Mesenchymal stem cell (in vitro differentiated cells and primary cell): ENCODE measurements at regions not wholly inside any gene's neighbourhood (a gene's known extent, or its start where the extent isn't known, plus 50 kb on each side); places are given as distances from the start of the nearest gene placed in this dataset.

Experiments
- DNase-seq: peaks from one replicate; pipeline ENCODE4 v3.0.0-alpha.2; 2013
- H2AFZ ChIP-seq: one replicate; pipeline ENCODE4 v1.6.1; 2013; ENCODE audit warnings: low read depth, mild to moderate bottlenecking, control low read depth, inconsistent platforms, low read length, moderate library complexity
- H2AK5ac ChIP-seq: 2 replicates; pipeline ENCODE4 v1.6.1; 2013; ENCODE audit warnings: low read length, moderate library complexity, mild to moderate bottlenecking, inconsistent platforms; ENCODE audit not compliant: severe bottlenecking
- H2BK120ac ChIP-seq: one replicate; pipeline ENCODE4 v1.6.1; 2013; ENCODE audit warnings: low read depth, mild to moderate bottlenecking, inconsistent platforms, low read length, moderate library complexity
- H2BK12ac ChIP-seq, 2 experiments: one replicate each; pipeline ENCODE4 v1.6.1; 2013; ENCODE audit warnings: inconsistent platforms in 2 of 2, low read length in 2 of 2, mild to moderate bottlenecking in 2 of 2, moderate library complexity in 2 of 2, control low read depth in 1 of 2
- H2BK15ac ChIP-seq: one replicate; pipeline ENCODE4 v1.6.1; 2013; ENCODE audit warnings: mild to moderate bottlenecking, low read depth, inconsistent platforms; ENCODE audit not compliant: poor library complexity, severe bottlenecking
- H2BK5ac ChIP-seq: 2 replicates; pipeline ENCODE4 v1.6.1; 2013; ENCODE audit warnings: low read depth, mild to moderate bottlenecking, low read length, control low read depth, inconsistent platforms; ENCODE audit not compliant: poor library complexity, severe bottlenecking
- H3K14ac ChIP-seq, 2 experiments: one replicate each; pipeline ENCODE4 v1.6.1; 2013; ENCODE audit warnings: inconsistent platforms in 2 of 2, low read length in 2 of 2, control low read depth in 1 of 2, mild to moderate bottlenecking in 1 of 2, moderate library complexity in 1 of 2
- H3K18ac ChIP-seq, 2 experiments: one replicate each; pipeline ENCODE4 v1.6.1; 2013; ENCODE audit warnings: inconsistent platforms in 2 of 2, low read length in 2 of 2, control low read depth in 1 of 2, low read depth in 1 of 2, mild to moderate bottlenecking in 1 of 2
- H3K23ac ChIP-seq, 2 experiments: one replicate each; pipeline ENCODE4 v1.6.1; 2013; ENCODE audit warnings: inconsistent platforms in 2 of 2, low read length in 2 of 2, mild to moderate bottlenecking in 2 of 2, moderate library complexity in 2 of 2, control low read depth in 1 of 2
- H3K27ac ChIP-seq: 2 replicates; pipeline ENCODE4 v1.5.1; 2013; ENCODE audit warnings: mild to moderate bottlenecking, moderate library complexity, low read length, control low read depth, inconsistent platforms; ENCODE audit not compliant: poor library complexity, severe bottlenecking
- H3K27me3 ChIP-seq, 2 experiments: 2 replicates each; pipeline versions ENCODE4 v1.6.1 to v1.7.0; 2013; ENCODE audit warnings: low read length in 2 of 2, mild to moderate bottlenecking in 2 of 2, moderate library complexity in 2 of 2, control low read depth in 1 of 2, inconsistent platforms in 1 of 2; ENCODE audit not compliant: control insufficient read depth in 1 of 2, insufficient read depth in 1 of 2
- H3K36me3 ChIP-seq, 2 experiments: 2 replicates each; pipeline versions ENCODE4 v1.6.1 to v1.7.0; 2013; ENCODE audit warnings: low read length in 2 of 2, control low read depth in 1 of 2, inconsistent platforms in 1 of 2, low read depth in 1 of 2, mild to moderate bottlenecking in 1 of 2; ENCODE audit not compliant: insufficient read depth in 2 of 2, control insufficient read depth in 1 of 2
- H3K4ac ChIP-seq, 2 experiments: one replicate each; pipeline ENCODE4 v1.6.1; 2013; ENCODE audit warnings: inconsistent platforms in 2 of 2, low read length in 2 of 2, mild to moderate bottlenecking in 2 of 2, moderate library complexity in 2 of 2, control low read depth in 1 of 2, low read depth in 1 of 2
- H3K4me1 ChIP-seq: 2 replicates; pipeline ENCODE4 v1.6.1; 2013; ENCODE audit warnings: low read depth, low read length, control low read depth; ENCODE audit not compliant: control insufficient read depth, insufficient read depth
- H3K4me2 ChIP-seq: 2 replicates; pipeline ENCODE4 v1.6.1; 2013; ENCODE audit warnings: low read length, mild to moderate bottlenecking, inconsistent platforms; ENCODE audit not compliant: poor library complexity, severe bottlenecking
- H3K4me3 ChIP-seq, 2 experiments: 2 replicates each; pipeline versions ENCODE4 v1.5.1 to v1.7.0; 2013; ENCODE audit warnings: low read length in 2 of 2, mild to moderate bottlenecking in 2 of 2, control low read depth in 1 of 2, low read depth in 1 of 2; ENCODE audit not compliant: insufficient read depth in 1 of 2
- H3K79me1 ChIP-seq: replicated peaks from 2 replicates; pipeline ENCODE4 v1.6.1; 2013; ENCODE audit warnings: mild to moderate bottlenecking, control low read depth, low read length, inconsistent platforms; ENCODE audit not compliant: poor library complexity, severe bottlenecking
- H3K9ac ChIP-seq: 2 replicates; pipeline ENCODE4 v1.7.0; 2013; ENCODE audit warnings: mild to moderate bottlenecking, low read length, moderate library complexity
- H3K9me3 ChIP-seq: 2 replicates; pipeline ENCODE4 v1.7.0; 2013; ENCODE audit warnings: mild to moderate bottlenecking, low read length; ENCODE audit not compliant: control insufficient read depth
- H4K8ac ChIP-seq: one replicate; pipeline ENCODE4 v1.6.1; 2013; ENCODE audit warnings: inconsistent platforms, mild to moderate bottlenecking, low read length, moderate library complexity
- H4K91ac ChIP-seq: one replicate; pipeline ENCODE4 v1.6.1; 2013; ENCODE audit warnings: mild to moderate bottlenecking, low read length, inconsistent platforms
- WGBS: methylation state at CpG from one replicate; pipeline ENCODE4 v1.1.7; 2013; ENCODE audit warnings: mixed read lengths; 5-methylcytosine and 5-hydroxymethylcytosine counted together

DNA sequence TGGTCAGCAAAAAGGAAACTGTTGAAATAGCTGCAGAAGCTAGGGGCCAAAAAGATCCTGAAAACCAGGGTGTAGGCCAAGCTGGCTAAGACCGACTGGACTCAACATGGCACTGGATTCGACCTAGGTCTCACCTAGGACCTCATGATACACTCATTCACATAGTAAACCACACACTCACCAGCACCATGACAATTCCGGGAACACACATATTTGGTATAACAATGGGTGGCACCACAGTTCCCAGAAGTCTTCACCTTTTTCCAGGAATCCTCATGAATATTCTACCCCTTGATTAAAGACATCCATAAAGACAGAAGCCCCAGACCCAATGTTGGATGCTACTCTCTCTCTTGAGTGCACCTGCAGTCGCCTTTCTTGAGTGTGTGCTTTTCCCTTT is 460.1 kb downstream of the TMEM114 start:
- Histone ChIP-seq H3K14ac (no peak overlapping the region), H2BK5ac (no peak overlapping the region), H3K23ac (no peak overlapping the region), H3K27ac (no peak overlapping the region), H3K79me1 (no peaks in the 10 kb centered on the region), H4K8ac (no peak overlapping the region), H3K27me3 (no peaks in the 10 kb centered on the region), H2BK15ac (no peak overlapping the region), H2AK5ac (no peak overlapping the region), H4K91ac (no peak overlapping the region), H3K9ac (no peak overlapping the region), H3K4me3 (no peak overlapping the region), H2AFZ (no peak overlapping the region), H3K36me3 (no peaks in the 10 kb centered on the region), H3K4me2 (no peak overlapping the region), H3K18ac (no peak overlapping the region), H3K9me3 (peaks cover 4% of the 10 kb centered on the region), H2BK120ac (no peak overlapping the region), H3K4me1 (no peaks in the 10 kb centered on the region), H2BK12ac (no peak overlapping the region), H3K4ac (no peak overlapping the region)
- WGBS: 55% methylated on average over 4 of the region's 4 CpGs
- DNase-seq: no peak

DNA sequence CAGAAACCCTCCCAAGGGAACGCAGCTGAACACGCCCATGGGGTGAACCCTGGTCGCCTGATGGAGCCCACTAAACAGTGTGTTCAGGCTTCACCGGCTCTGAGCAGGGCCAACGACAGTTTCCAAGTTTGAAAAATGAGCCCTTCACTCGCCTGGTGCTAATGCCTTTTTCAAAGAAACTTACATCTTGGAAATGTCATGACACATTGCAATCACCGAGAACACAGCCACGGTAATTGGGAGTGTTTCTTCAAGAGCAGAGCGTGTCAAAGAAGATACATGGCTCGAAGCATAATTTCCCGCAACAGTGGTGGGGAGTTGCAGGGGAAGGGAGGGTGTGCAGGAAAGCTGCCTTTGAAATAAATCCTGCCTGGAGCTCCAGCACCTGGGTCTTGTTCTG is 463.2 kb downstream of the TMEM114 start:
- WGBS: 82% methylated on average over 11 of the region's 11 CpGs
- Histone ChIP-seq H4K91ac (no peak overlapping the region), H3K4ac (no peak overlapping the region), H3K23ac (no peak overlapping the region), H2BK120ac (no peak overlapping the region), H3K9me3 (peaks cover 6% of the 10 kb centered on the region), H2BK5ac (no peak overlapping the region), H2BK12ac (no peak overlapping the region), H3K18ac (no peak overlapping the region), H3K79me1 (no peaks in the 10 kb centered on the region), H3K14ac (no peak overlapping the region), H3K27me3 (no peaks in the 10 kb centered on the region), H3K36me3 (no peaks in the 10 kb centered on the region), H3K9ac (no peak overlapping the region), H2AK5ac (no peak overlapping the region), H3K4me3 (no peak overlapping the region), H3K27ac (no peak overlapping the region), H2AFZ (no peak overlapping the region), H3K4me1 (no peaks in the 10 kb centered on the region), H2BK15ac (no peak overlapping the region), H4K8ac (no peak overlapping the region), H3K4me2 (no peak overlapping the region)
- no peak for DNase-seq

DNA sequence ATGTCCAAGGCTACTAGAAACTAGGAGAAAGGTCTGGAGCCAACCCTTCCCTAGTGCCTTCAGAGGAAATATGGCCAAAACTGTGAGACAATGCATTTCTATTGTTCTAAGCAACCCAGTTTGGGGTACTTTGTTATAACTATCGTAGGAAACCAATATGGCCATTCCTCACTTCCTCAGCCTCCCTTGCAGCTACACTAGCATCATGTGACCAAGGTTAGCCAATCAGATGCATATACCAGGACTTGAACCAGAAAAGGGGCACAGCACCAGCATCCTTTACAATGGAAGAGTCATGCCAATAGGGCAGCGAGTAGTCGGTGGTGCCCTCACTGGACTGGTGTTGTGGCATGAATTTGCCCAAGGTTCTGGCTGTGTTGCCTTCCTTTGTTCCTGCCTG is 464.0 kb downstream of the TMEM114 start:
- no peak overlapping the region for H2BK12ac ChIP-seq
- H3K23ac ChIP-seq: no peak overlapping the region
- no peak overlapping the region for H3K4ac ChIP-seq
- no peak overlapping the region for H3K4me3 ChIP-seq
- no peak for DNase-seq
- H3K27ac ChIP-seq: no peak overlapping the region
- no peak overlapping the region for H2BK120ac ChIP-seq
- H3K14ac ChIP-seq: no peak overlapping the region
- H3K79me1 ChIP-seq: no peaks in the 10 kb centered on the region
- H3K27me3 ChIP-seq: no peaks in the 10 kb centered on the region
- no peak overlapping the region for H2BK5ac ChIP-seq
- no peak overlapping the region for H2AFZ ChIP-seq
- no peak overlapping the region for H4K91ac ChIP-seq
- no peak overlapping the region for H3K18ac ChIP-seq
- H3K36me3 ChIP-seq: no peaks in the 10 kb centered on the region
- H2BK15ac ChIP-seq: no peak overlapping the region
- H3K9ac ChIP-seq: no peak overlapping the region
- no peak overlapping the region for H4K8ac ChIP-seq
- H2AK5ac ChIP-seq: no peak overlapping the region
- no peaks in the 10 kb centered on the region for H3K4me1 ChIP-seq
- H3K4me2 ChIP-seq: no peak overlapping the region
- peaks cover 6% of the 10 kb centered on the region for H3K9me3 ChIP-seq
- 74% methylated on average over 3 of the region's 3 CpGs for WGBS

DNA sequence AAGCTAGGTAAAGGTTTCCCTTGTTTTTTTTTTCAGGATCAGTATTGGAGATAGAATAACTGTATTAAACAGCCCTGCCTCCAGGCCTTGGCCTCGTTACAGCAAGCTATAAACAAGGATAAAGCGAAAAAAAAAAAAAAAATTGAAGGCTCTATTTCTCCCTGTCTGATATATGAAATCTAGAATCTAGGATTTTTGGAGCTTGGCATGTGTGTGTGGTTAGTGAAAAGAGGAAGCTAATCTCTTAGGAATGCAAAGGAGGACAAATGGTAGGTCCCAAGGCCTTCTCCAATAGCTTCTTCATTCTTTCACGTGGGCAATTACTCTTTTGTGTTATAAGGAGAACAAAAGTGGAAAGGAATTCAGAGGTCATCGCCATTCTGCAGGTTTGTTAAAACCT is 470.3 kb downstream of the TMEM114 start:
- Histone ChIP-seq H2AFZ (no peak overlapping the region), H3K27ac (no peak overlapping the region), H3K9me3 (peaks cover 20% of the 10 kb centered on the region), H4K8ac (no peak overlapping the region), H3K79me1 (no peaks in the 10 kb centered on the region), H2BK12ac (no peak overlapping the region), H3K4me2 (no peak overlapping the region), H3K4ac (no peak overlapping the region), H2BK5ac (no peak overlapping the region), H3K4me1 (no peaks in the 10 kb centered on the region), H2BK120ac (no peak overlapping the region), H3K4me3 (no peak overlapping the region), H3K27me3 (no peaks in the 10 kb centered on the region), H3K36me3 (no peaks in the 10 kb centered on the region), H3K14ac (no peak overlapping the region), H3K9ac (no peak overlapping the region), H2BK15ac (no peak overlapping the region), H4K91ac (no peak overlapping the region), H3K18ac (no peak overlapping the region), H2AK5ac (no peak overlapping the region), H3K23ac (no peak overlapping the region)
- no peak for DNase-seq
- WGBS: no CpG with 5 or more reads among the region's 4 CpGs
